ENCODE measurements at regions not wholly inside any gene's neighbourhood (a gene's known extent, or its start where the extent isn't known, plus 50 kb on each side); places are given as distances from the start of the nearest gene placed in this dataset.

- no peak for DNase-seq
Observed at GRCh38 chr11:112361396-112361795, 100.7 kb upstream of the PLET1 start.

GRCh38 chr11:112363527-112363926 is 102.9 kb upstream of the PLET1 start:
- DNase-seq = no peak

- DNase-seq = no peak
Observed at GRCh38 chr11:112364962-112365481, 104.4 kb upstream of the PLET1 start.

- no peak for DNase-seq
Observed at GRCh38 chr11:112366012-112366411, 105.4 kb upstream of the PLET1 start.

- DNase-seq = no peak
Observed at GRCh38 chr11:112366777-112367176, 106.1 kb upstream of the PLET1 start.

GRCh38 chr11:112367461-112367860 is 106.8 kb upstream of the PLET1 start:
- DNase-seq = no peak

GRCh38 chr11:112367895-112368294 is 107.2 kb upstream of the PLET1 start:
- no peak for DNase-seq

GRCh38 chr11:112368381-112368780 is 107.7 kb upstream of the PLET1 start:
- no peak for DNase-seq

GRCh38 chr11:112369374-112369773 is 108.7 kb upstream of the PLET1 start:
- no peak for DNase-seq

GRCh38 chr11:112369916-112370315 is 109.3 kb upstream of the PLET1 start:
- no peak for DNase-seq

GRCh38 chr11:112374486-112375140 is 114.0 kb upstream of the PLET1 start:
- DNase-seq = no peak

- no peak for DNase-seq
Observed at GRCh38 chr11:112377946-112378345, 117.3 kb upstream of the PLET1 start.

GRCh38 chr11:112380464-112380863 is 119.8 kb upstream of the PLET1 start:
- no peak for DNase-seq

GRCh38 chr11:112381578-112381977 is 120.9 kb upstream of the PLET1 start:
- DNase-seq = no peak

GRCh38 chr11:112382561-112382960 is 121.9 kb upstream of the PLET1 start:
- no peak for DNase-seq

- no peak for DNase-seq
Observed at GRCh38 chr11:112388496-112388895, 127.8 kb upstream of the PLET1 start.

- DNase-seq = no peak
Observed at GRCh38 chr11:112391086-112391485, 130.4 kb upstream of the PLET1 start.

GRCh38 chr11:112392904-112393303 is 132.2 kb upstream of the PLET1 start:
- no peak for DNase-seq

GRCh38 chr11:112394304-112394703 is 133.6 kb upstream of the PLET1 start:
- DNase-seq = no peak

- no peak for DNase-seq
Observed at GRCh38 chr11:112396076-112396475, 135.4 kb upstream of the PLET1 start.

GRCh38 chr11:112398798-112399478 is 138.3 kb upstream of the PLET1 start:
- no peak for DNase-seq

- no peak for DNase-seq
Observed at GRCh38 chr11:112400476-112401014, 139.9 kb upstream of the PLET1 start.

- no peak for DNase-seq
Observed at GRCh38 chr11:112401036-112401769, 140.5 kb upstream of the PLET1 start.

GRCh38 chr11:112403432-112403831 is 142.8 kb upstream of the PLET1 start:
- DNase-seq = no peak

All from NCI-H82 (cell line).